ENCODE measurements at regions not wholly inside any gene's neighbourhood (a gene's known extent, or its start where the extent isn't known, plus 50 kb on each side); places are given as distances from the start of the nearest gene placed in this dataset.
A peak's percentile ranks its signal among the peaks of the same experiment; 100 is the strongest.

DNA sequence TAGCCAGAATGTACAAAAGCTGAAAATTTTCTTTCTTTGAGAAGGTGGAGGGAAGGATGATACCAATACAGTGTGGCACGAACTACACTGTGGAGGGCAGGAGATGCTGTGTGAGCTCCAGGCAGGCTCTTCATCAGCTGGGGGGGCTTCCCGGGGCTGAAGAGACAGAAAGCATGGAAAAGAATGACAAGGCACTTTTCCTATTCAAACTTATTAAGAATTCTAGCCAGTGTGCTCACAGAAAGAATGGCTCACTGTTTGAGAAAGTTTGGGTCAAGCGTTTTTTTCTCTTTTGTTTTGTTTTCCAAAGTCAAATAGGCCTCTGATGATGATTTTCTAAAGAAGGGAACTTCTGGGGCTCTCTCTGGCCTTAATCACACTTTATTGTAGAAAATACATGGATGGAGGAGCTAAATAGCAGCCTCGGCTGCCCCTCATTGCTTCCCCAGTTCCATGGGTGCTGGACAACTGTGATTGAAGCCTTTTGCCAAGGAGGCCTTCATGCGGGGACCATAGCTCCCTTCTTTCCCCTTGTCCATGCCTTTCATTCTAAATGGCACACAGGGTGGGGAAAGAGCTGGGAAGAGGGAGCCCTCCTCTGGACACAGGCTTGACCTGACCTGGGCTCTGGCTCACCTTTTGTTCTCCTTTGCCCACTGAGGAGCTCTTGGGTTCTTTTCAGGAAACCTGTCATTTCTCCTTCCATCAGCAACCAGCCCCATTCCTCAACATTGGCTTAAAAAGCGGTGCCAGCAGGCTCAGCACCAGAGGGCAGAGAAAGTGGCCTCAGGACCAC is 130.6 kb downstream of the TDRD15 start:
- no peak for DNase-seq

DNA sequence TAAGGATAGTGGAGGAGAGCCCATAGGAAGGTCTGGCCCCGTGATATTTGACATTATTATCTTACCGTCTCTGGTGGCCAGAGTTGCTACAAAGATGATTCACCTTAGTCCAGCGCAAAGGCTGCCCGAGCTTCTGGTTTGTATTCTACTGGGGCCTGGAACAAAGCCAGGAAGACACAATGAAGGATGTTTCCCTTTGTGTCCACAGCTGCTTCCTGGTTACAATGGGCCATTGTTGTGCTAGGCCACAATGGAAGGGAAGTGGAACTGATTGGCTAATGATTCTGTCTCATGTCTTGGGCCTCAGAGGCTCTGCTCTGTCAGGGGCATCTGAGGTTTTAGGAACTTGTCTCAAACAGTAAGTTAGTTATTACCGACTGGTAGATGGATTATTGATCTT is 132.2 kb downstream of the TDRD15 start:
- DNase-seq, result peak; percentile 61 to 77

DNA sequence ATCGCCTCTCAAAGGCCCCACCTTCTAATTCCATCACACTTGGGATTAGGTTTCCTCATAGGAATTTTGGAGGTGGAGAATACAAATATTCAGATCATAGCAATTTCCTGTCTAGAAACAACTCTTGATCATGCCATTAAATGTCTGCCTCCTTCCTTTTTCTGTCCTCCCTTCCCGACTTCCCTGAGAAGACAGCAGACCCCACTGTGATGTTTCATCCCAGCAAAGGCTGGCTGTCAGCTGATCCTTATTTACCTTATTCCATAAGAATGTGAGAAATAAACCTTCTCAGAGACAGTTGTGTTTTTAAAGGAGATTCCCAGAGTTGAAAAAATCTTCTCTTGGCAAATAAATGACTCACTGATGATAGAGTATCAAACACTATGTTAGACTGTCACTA is 133.9 kb downstream of the TDRD15 start:
- DNase-seq, result no peak

DNA sequence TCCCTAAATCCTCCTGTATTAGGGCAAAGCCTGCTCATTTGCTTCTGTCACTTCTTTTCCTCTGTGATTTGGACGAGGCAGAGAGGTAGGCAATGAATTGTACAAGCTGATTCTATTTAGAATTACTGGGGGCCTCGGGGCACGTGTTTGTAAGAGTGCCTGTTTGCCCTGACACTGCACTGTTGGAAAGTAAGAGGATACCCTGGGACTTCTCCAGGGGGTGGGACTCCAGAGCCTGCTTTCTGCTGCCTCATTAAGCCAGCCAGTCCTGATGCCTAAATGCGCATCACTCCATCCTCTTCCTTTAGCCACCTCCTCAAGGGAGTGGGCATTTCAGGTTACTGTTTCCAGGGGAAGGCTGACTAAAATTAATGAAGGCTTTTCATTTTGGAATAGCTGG is 134.3 kb downstream of the TDRD15 start:
- DNase-seq, result no peak

DNA sequence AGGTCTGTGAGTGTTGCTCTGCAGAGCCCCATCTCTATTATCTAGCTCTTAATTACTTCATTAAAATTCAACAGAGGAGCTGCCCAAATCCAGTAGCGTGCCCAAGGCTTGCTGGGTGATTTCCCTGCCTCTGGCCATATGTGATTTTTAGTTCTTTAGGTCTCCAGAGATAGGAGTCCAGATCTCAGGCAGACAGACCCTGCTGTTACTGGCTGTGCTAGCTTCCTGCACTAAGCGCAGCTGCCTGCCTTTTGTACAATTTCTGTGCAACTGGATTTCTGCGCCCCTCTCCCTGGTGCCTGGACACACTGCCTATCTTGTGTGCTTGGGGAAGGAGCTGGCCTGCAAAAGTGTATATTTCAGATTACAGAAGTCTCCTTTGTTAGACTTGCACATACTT is 136.5 kb downstream of the TDRD15 start:
- DNase-seq, result no peak

DNA sequence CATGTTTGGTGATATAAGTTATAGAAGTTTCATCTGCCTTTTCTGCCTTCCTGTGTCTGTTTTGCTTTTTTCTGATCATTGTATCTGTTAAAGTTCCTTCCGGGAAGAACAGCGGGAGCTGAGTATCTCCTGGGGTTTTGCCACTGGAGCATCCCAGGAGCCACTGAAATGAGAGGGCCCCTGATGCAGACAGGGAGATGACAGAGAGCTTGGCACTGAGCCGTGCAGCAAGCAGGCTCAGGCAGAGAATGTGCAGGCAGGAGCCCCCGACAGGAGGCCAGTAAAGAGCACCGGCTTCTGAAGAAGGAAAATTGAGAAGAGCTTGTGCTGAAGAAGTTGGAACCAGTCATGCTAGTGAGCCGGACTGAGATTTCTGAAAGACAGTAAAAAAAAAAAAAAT is 137.8 kb downstream of the TDRD15 start:
- DNase-seq, result peak in 1 of 2 experiments; percentile 18

DNA sequence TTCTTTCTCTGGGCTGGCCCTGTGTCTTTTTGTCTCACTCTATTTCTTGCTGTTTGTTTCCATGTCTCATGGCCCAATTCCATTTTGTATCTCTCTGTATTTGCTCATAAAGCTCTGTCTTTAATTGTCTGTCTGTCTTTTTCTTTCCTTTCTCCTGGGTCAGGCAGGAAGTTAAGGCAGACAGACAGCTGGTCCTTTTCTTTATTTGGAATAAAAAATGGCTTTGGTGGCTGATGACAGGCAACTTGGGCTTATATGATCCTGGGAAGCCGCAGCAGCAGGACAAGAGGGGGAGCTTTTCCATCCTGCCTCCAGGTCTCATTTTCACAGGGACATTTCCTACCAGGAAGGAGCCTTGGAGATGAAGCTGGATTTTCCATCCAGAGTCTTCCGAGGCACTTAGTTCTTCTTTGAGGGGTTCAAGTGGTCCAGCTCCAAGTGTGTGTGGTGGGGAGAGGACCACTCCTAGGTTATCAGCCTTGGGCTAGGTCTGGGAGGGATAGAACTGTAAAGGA is 138.7 kb downstream of the TDRD15 start:
- no peak for DNase-seq

DNA sequence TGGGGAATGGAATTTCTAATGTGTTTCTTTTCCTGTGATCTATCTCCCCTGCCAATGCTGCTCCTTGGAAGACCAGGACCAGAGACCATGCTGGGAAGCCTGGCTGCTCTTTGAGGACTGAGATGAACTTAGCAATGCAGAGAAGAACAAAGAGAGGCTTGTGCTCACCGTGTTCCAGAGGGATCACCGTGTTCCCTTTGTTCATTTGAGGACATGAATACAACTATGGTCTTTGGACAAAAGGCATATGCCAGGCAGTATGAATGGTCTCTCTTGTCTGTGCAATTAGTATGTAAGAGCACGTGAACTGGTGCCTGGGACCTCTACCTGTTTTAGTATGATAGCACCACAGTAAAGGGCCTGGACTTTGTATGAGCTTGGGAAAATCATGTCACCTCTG is 139.9 kb downstream of the TDRD15 start:
- no peak for DNase-seq

DNA sequence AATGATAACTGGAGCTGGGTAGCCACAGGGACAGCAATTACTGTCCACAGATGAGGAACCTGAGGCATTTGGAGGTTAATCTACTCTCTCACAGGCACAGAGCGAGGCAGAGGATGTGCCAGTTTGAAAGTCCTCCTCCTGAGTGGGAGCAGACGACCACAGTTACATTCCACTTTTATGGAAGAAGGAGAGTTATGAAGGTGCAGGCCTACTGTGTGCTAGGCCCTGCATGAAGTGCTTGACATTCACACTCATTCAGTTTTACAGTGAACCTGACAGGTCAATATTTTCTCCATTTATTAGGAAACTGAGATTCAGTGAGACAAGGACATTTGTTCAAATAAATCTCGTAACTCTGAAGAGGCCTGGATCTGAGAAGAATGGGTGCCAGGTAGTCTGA is 142.0 kb downstream of the TDRD15 start:
- DNase-seq, result no peak

DNA sequence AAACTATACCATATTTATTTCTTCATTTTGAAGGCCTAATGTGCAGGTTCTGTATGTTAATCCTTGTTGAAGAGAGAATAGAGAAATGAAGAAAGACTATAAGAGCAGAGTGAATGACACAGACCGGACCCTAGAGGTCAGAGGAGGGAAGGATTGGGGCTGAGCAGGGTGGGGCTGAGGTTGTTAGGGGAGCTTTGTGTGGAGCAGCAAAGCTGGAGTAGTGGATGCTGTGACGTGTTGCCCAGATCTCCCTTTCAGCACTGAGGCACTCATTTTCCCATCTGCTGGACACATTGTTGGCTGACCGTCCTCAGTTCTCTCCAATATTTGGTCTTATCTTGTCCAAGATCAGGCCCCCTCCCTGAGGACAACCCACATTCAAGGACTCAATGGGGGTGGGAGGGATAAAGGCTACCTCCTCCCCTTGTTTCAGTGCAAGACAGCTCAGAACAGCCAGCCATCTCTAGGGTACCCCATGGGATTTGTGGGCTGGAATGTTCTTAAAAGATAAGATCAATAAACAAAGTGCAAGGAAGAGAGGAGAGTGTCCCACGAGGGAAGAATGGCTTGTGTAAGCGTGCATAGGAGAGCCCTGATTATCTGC is 143.6 kb downstream of the TDRD15 start:
- DNase-seq, result no peak

DNA sequence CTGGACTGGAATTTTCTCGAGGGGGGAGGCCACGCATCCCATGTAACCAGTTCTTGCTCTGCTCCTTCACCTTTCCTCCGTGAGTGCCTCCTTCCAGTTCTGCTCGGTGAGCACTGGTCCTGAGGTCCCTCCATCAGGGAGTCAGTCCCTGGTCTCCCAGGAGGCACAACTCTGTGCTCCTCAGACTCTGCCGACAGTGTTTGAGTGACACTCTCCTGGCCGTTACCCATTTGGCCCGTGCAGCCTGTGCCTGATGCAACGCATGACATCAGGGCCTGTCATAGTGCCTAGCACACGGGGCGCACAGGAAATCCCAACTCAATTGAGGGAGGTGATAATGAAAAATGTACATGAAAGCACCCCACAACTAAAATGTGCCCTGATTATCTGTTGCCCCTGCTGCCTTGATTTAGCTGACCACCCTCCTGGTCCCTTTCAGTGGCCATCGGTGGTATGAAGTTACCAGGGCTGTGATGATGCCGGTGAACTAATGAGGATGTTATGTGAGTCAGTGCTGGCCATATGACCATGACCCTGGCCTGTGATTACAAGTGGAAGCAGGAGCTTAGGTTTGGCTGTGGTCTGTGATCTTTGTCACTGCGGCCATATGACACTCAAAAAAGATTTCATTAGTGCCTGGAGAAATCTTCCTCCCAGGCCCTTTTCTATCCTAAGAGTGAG is 144.6 kb downstream of the TDRD15 start:
- DNase-seq, result no peak

DNA sequence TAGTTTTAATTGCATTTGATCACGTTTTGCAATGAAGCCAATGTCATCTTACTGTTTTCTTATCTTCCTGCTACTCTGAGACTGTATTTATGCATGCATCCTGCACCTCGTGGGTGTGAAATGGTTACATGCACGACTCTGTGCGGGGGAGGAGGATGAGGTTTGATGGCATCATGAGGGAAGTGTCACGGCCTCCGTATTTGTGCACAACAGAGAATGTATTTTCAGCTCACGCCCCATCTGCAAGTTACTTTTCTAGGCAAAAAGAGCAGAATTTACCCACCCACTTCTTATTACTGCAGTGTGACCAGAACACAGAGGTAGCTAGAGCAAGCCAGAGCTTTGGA is 145.1 kb downstream of the TDRD15 start:
- DNase-seq, result no peak

DNA sequence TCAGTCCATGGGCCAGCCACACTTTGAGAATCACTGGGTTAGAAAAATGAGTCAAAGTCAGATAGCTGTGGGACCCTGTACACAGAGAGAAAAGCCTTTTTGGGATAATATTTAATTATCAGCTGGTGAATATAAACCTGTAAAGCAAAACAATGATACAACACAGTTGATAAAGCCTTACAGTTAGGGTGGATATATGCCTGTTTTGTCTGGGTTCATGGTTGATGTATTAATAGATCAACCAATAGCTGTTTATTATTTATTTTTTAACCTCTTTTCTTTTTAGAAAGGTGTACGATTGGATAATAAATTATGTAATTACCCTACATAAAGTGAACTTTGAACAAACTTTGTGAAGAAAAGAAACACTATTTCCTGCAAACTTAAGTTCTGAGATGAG is 145.6 kb downstream of the TDRD15 start:
- no peak for DNase-seq

DNA sequence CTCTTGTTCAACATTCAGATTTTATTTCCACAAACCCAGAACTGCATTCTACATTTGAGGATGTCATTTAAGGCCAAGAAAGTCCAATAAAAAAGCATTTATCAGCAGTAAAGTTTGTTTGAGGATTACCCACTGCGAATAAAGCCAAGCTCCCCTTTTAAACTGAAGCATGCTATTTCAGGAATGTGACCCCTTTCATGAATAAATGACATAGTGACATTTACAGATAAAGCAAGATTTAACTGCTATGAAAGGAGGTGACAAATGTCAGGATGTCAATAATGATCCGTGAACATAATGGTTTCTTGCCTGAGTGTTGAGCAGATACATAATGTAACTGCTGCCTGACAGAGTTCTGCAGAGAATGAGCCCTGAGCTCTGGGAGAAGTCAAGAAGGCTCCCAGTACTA is 146.3 kb downstream of the TDRD15 start:
- no peak for DNase-seq

DNA sequence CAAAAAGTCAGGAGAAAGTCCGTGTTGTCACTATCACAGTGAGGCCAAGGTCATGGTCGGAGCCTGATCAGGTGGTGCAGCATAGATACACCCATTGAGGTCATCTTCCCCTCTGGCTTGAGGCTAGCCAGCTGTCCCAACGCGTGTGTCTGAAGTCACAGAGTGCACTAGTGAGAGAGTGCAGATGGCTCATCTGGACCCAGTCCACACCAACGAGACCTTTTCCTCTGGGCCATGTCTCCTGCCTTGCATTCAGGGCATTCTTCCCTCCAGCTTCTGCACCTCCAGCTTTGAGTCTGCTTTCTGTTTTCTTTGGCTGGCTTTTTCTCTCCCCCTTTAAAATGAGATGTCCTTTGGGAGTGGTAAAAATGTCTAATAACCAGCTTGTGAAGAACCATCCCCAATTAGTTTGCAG is 146.9 kb downstream of the TDRD15 start:
- DNase-seq, result no peak

DNA sequence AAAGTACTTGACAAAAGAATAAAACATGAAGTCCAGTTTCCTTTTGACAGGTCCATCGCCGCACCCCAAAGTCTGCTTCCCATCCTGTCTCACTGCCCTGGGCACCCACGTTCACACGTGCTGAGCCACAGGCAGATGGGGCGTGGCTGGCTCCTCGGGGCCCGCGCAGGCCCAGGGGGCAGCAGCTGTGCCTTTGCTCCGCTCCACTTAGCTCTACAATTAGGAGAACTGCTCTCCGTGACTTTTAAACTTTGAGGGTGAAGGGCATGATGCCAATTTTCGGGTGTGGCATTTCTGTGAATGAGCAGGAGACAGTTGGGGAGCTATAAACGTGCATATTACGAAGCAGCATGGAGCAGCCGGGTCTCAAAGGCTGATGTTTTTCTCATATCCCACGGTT is 152.4 kb downstream of the TDRD15 start:
- no peak for DNase-seq

DNA sequence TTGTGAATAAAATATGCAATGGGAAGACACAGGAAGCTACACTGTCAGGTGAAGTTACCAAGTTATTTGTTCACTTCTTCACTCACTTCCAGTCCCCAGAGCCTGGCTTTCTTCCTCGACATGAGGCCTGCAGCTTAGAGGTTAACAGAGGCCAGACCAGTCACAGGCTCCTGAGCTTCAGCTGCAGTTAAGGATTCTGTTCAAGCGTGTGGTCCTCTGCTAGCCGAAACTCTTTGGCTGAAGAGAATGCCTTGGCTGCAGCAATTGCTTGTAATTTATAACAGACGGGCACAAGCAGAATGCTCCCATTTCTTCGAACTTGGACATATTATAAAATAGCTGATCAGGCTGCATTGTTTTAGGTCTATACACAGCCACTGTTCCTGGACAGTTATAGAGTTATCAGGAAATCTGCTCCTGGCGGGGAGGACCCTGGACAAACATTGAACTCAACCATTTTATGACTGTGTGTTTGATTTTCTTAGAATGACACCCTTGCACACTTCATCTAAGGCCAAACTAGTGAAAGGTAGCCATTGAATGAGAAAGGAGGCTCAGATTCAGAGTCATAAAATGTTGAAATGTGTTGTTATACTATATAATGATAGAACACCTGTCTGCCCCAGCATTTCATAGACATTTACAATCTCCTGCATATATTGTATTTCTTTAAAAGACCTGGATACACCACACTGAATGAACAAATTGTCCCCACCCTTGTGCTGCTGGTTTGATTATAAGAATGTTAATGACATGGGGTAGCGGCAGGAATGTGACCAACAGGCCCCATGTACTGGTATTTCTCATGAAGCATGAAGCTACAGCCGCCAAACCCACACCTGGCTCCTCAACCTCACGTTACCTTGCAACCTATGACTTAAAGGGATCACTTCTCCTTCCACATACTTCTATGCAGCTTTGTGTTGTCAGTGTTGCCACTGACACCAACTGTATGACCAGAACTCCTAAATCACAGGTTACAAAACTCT is 153.6 kb downstream of the TDRD15 start:
- no peak for DNase-seq

DNA sequence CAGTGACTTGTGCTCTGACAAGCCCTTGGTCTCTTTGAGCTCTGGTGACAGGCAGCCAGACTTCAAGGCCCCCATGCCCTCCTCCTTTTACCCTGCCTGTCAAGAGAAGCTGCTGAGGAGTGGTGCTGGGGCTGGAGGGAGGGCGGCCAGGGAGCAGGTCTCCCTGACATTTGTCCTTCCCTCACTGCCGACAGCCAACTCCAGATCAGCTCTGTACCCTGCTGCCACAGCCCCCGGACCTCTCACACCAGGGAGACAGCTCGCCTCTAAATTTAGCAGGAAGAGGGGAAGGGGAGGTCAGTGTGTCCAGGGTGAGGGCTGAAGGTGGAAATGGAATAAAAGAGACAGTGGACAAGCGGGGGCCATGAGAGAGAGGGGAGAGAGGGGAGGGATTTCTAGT is 155.8 kb downstream of the TDRD15 start:
- DNase-seq, result no peak

DNA sequence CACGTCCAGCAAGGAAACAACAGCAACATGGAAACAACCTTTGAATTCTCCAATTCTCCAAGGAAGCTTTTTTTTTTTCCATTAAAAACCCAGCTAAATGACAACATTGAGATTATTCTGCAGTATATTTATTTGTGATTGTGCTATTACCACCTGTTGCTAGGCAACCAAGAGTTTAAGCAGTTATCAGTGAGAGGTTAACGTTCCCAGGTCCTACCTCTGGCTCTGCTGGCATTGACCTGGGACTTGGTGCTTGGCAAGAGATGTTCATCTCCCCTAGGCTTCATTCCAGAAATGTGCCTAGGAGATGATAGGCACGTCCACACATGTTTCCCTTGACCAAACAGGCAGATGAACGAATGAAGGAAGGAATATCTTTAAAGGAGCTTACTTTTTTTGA is 157.0 kb downstream of the TDRD15 start:
- no peak for DNase-seq

DNA sequence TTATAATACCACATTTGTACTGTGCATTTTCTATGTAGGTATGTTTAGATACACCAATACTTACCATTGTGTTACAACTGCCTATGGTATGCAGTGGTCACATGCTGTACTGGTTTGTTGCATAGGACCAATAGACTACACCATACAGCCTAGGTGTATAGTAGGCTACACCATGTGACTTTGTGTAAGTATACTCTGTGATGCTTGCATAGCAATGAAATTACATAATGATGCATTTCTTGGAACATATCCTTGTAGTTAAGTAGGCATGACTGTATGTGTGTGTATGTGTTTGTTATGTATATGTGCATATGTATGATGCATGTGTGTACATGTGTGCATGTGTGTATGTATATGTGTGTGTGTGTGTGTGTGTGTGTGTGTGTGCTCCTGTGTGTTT is 157.6 kb downstream of the TDRD15 start:
- DNase-seq, result no peak

DNA sequence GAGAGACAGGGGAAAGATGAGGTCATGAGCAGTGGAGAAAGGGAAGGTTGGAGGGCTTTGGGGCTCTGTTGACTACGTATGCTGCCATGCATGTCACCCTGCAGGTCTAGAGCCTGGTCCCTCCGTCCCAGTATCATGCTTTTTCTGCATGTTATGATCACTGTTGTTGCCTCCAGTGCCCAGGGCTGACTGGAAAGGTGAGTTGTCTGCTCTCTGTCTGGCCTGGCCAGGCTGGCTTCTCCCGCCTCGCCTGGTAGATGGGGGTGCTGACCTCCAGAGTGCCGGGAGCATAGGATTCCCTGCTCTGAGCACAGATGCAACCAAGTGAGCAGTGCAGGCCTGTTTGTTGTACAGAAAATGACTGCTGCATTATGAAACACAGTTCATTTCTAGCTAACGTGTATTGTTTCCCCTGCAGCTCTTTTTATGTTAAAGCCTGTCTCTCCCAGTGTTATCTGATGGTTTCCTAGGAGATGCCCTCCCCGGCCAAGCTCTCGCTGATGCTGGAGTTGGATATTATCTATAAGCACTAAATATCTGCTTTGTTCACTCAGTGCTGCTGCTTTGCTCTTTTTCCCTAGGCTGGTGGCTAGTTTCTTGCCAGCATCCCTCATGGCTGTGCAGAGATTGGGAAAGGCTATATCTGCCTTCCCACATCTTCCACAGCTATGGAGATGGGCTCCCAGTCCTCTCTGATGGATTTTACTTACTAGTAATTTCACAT is 158.2 kb downstream of the TDRD15 start:
- DNase-seq, result no peak

DNA sequence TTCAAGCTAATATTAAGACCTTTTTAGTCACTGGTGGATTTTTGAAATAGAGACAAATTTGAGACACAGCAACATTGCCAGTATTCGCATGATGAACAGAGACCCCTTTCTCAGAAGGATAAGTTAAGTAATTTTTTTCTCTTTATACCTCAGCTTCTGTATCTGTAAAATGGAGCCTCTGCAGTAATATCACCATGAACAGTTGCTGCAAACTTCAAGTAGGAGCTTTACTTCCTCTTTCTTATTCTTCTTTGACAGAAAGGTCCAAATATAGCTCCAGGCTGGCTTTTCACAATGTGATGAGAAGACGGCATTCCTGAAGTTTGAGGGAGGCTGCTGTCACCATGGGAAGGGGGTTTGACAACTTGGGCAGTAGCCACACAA is 158.7 kb downstream of the TDRD15 start:
- no peak for DNase-seq
